ENCODE measurements at regions not wholly inside any gene's neighbourhood (a gene's known extent, or its start where the extent isn't known, plus 50 kb on each side); places are given as distances from the start of the nearest gene placed in this dataset.

GRCh38 chr19:31520633-31521032, 171.4 kb upstream of the TSHZ3 start:
- no peak for DNase-seq (ENCODE audit: low read depth)
- no peak for TF ChIP-seq CTCF (conservative IDR thresholded peaks at IDR 0.05; ENCODE audit: low read depth, low read length)
- H3K4me3 ChIP-seq (ENCODE audit: low read length), result no peak overlapping the region

- no peak overlapping the region for H3K4me3 ChIP-seq (ENCODE audit: low read length)
- no peak for TF ChIP-seq CTCF (conservative IDR thresholded peaks at IDR 0.05; ENCODE audit: low read depth, low read length)
- DNase-seq (ENCODE audit: low read depth), result no peak
Measured at GRCh38 chr19:31525610-31526147, 176.4 kb upstream of the TSHZ3 start.

- no peak for DNase-seq (ENCODE audit: low read depth)
- no peak for TF ChIP-seq CTCF (conservative IDR thresholded peaks at IDR 0.05; ENCODE audit: low read depth, low read length)
- H3K4me3 ChIP-seq (ENCODE audit: low read length), result no peak overlapping the region
Measured at GRCh38 chr19:31527443-31527842, 178.2 kb upstream of the TSHZ3 start.

- DNase-seq (ENCODE audit: low read depth), result no peak
- H3K4me3 ChIP-seq (ENCODE audit: low read length), result no peak overlapping the region
- no peak for TF ChIP-seq CTCF (conservative IDR thresholded peaks at IDR 0.05; ENCODE audit: low read depth, low read length)
Measured at GRCh38 chr19:31528261-31528660, 179.0 kb upstream of the TSHZ3 start.

- no peak overlapping the region for H3K4me3 ChIP-seq (ENCODE audit: low read length)
- DNase-seq (ENCODE audit: low read depth), result no peak
- no peak for TF ChIP-seq CTCF (conservative IDR thresholded peaks at IDR 0.05; ENCODE audit: low read depth, low read length)
Measured at GRCh38 chr19:31529121-31529520, 179.9 kb upstream of the TSHZ3 start.

- DNase-seq (ENCODE audit: low read depth), result no peak
- H3K4me3 ChIP-seq (ENCODE audit: low read length), result no peak overlapping the region
- no peak for TF ChIP-seq CTCF (conservative IDR thresholded peaks at IDR 0.05; ENCODE audit: low read depth, low read length)
Measured at GRCh38 chr19:31530781-31531180, 181.5 kb upstream of the TSHZ3 start.

GRCh38 chr19:31531326-31531725, 182.1 kb upstream of the TSHZ3 start:
- TF ChIP-seq CTCF (conservative IDR thresholded peaks at IDR 0.05; ENCODE audit: low read depth, low read length), result no peak
- no peak overlapping the region for H3K4me3 ChIP-seq (ENCODE audit: low read length)
- DNase-seq (ENCODE audit: low read depth), result no peak
